ENCODE measurements at regions not wholly inside any gene's neighbourhood (a gene's known extent, or its start where the extent isn't known, plus 50 kb on each side); places are given as distances from the start of the nearest gene placed in this dataset.

- TF ChIP-seq MYC (IDR thresholded peaks at IDR 0.05; ENCODE audit: borderline replicate concordance, low read length) (no peak), ZFP36 (IDR thresholded peaks at IDR 0.05; ENCODE audit: borderline replicate concordance, partially characterized antibody) (no peak), POLR2A (IDR thresholded peaks at IDR 0.05; ENCODE audit: low read length) (no peak), CTCF (IDR thresholded peaks at IDR 0.05) (no peak), ZSCAN20 (CRISPR knock-in tag; IDR thresholded peaks at IDR 0.05) (no peak), PBX3 (IDR thresholded peaks at IDR 0.05) (no peak), NR3C1 (IDR thresholded peaks at IDR 0.05) (no peak), RAD21 (conservative IDR thresholded peaks at IDR 0.05 in 1 of 2, IDR thresholded peaks at IDR 0.05 in 1 of 2) (no peak), MAX (IDR thresholded peaks at IDR 0.05) (no peak), RNF2 (IDR thresholded peaks at IDR 0.05; ENCODE audit: borderline replicate concordance, low read depth) (no peak), MAZ (IDR thresholded peaks at IDR 0.05; ENCODE audit: borderline replicate concordance, low read depth, low read length) (no peak), REST (IDR thresholded peaks at IDR 0.05) (no peak)
Observed at GRCh38 chr9:88748566-88749261, 213.7 kb downstream of the NXNL2 start.
